ENCODE measurements at regions not wholly inside any gene's neighbourhood (a gene's known extent, or its start where the extent isn't known, plus 50 kb on each side); places are given as distances from the start of the nearest gene placed in this dataset.

GRCh38 chr15:68500363-68501258 lies 68.6 kb upstream of the ITGA11 start:
- DNase-seq (ENCODE audit: low read depth), result no peak

DNA sequence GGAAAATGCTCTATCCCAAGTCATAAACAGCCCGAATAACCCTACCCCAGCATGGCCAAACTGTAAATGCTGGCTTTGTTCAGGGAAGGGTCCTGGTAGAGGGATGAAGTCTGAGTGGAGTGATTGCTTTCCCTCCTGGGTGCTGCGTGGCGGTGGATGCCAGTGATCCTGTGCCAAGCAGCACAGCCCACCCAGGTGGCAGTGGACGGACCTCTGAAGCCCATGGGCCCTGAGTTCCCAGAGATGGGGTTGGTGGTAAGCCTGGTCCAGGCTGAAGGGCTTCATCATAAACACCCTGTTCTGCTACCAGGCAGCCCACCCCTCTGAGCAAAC lies 69.3 kb upstream of the ITGA11 start:
- DNase-seq (ENCODE audit: low read depth), result no peak

- no peak for DNase-seq (ENCODE audit: low read depth)
Observed at GRCh38 chr15:68501616-68502015, 69.7 kb upstream of the ITGA11 start.

DNA sequence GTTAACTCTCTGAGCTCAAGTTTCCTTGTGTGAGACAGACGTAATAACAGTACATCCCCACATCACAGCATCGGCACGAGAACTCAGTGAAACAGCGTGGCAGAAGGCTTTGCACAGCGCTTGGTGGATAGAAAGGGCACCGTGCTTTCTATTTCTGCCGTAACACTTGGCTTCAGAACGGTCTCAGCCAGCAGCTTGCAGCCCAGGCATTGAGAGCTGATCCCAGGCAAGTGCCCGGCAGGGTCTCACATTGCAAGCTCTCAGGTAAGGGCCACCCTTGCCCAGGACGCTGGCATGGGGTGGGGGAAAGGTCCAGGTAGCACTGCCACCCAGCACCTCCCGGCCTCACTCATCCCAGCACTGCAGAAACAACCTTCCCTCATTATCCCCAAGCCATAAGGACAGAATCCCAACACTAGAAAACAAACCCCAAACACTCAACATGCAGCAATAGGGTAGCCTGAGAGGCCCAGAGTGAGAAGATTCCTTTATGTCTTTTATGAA lies 70.5 kb upstream of the ITGA11 start:
- DNase-seq (ENCODE audit: low read depth), result no peak

- no peak for DNase-seq (ENCODE audit: low read depth)
Observed at GRCh38 chr15:68503213-68503612, 71.2 kb upstream of the ITGA11 start.

DNA sequence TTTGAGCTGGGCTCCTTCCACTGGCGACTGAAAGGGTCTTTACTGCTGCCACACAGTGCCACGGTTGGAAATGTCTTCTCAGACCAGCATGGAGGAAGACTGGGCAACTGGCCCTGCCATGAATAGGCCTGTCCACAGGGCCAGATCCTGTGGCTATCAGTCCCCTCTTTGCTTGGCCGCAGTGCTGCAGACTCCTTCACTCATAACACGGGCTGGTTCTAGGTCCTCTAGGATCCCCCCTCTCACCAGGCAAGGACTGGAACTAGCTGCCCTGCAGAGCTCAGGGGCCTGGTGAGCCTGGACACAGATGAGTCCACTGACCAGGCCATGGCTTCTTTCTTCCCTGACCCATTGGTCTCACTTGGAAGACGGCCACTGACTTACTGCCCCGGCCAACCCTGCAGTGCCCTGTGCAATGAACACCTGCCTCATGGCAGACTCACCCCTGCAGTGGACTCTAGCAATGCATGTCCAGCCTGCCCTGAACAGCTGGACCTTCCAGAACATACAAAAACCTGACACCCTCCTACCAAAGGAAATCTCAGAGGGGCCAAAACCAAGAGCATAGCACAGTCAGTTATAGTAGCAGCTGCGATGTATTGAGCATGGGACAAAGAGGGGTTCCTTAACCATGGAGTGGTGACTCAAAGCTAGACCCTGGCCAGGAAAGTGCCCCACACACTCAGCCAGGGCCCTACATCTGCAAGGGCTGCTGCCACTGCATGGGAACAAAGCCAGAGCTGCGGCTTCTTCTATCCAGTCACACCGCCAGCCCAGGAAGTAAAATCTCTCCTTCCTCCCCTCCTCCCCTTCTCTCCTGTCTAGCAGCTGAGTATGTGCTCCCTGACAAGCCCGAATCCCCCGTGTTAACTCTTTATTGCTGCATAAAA lies 72.1 kb upstream of the ITGA11 start:
- peak; percentile 87 for DNase-seq (ENCODE audit: low read depth)

DNA sequence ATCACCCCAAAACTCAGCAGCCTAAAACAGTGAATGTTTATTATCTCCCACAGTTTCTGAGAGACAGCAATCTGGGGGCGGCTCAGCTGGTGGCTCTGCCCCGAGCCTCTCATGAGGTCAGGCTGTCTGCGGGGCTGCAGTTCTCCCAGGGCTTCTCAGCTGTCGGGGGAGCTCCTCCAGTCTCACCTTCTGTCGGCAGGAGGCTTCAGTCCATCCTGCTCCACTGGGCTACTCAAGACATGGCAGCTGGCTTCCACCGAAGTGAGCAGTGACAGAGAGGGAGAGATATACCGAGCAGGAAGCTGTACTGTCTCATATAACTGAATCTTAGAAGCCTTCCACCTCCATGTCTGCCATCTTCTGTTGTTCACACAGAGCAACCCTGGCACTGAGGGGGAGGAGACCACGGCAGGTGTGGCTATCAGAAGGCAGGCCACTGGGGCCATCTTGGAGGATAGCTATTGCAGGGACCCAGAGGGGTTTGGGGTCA lies 72.8 kb upstream of the ITGA11 start:
- DNase-seq (ENCODE audit: low read depth), result peak; percentile 58

GRCh38 chr15:68506071-68506470 lies 72.7 kb upstream of the CORO2B start:
- no peak for DNase-seq (ENCODE audit: low read depth)

- DNase-seq (ENCODE audit: low read depth), result no peak
Observed at GRCh38 chr15:68507447-68507846, 71.3 kb upstream of the CORO2B start.

DNA sequence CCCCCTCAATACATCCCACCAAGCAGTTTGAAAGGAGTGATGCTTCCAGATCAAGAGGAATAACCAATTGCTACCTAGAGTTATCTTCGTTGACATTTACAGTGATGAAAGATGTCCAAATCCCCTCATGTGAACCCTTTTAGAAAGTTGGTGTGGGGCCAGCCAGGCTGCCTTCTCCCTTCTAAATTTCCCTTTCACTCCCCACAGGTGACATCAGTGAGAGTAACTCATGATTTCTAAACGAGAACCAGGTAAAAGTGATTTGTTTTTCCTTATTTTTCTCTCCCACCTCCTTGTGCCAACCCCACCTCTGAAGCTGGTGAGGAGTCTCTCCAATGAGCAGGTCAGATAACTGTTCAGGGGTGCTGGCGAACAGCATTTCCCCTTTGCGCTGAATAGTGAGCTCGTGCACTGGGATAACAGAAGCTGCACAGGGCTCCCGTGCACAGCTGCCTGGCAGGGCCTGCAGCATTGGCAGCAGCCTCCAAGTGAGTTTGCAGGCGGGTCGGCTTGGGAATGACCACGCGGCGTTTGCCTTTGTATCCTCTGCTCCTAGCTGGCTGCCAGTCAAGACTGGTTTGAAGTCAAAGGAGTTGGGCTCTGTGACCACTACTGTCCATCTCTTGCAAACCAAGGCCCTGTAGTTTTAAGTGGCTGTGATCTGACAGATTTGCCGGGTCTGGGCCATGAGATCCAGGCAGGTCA lies 70.2 kb upstream of the CORO2B start:
- DNase-seq (ENCODE audit: low read depth), result no peak

DNA sequence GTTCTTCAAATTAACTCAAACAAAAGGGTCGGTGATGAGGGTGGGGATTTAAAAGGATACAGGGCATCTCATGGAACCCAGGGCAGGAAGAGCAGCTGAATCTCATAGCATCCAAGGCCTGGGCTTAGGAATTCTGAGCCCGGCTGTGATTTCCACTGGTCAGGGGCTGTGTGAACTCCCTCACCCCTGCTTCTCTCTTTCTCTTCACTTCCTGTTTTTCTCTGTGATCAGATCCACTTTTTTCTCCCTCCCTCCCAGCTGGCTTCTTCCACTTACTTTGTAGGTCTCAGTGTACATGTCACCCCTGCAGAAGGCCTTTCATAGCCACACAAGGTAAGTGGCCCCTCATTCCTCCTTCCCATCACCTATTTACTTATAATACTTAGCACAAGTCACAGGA lies 68.2 kb upstream of the CORO2B start:
- no peak for DNase-seq (ENCODE audit: low read depth)

DNA sequence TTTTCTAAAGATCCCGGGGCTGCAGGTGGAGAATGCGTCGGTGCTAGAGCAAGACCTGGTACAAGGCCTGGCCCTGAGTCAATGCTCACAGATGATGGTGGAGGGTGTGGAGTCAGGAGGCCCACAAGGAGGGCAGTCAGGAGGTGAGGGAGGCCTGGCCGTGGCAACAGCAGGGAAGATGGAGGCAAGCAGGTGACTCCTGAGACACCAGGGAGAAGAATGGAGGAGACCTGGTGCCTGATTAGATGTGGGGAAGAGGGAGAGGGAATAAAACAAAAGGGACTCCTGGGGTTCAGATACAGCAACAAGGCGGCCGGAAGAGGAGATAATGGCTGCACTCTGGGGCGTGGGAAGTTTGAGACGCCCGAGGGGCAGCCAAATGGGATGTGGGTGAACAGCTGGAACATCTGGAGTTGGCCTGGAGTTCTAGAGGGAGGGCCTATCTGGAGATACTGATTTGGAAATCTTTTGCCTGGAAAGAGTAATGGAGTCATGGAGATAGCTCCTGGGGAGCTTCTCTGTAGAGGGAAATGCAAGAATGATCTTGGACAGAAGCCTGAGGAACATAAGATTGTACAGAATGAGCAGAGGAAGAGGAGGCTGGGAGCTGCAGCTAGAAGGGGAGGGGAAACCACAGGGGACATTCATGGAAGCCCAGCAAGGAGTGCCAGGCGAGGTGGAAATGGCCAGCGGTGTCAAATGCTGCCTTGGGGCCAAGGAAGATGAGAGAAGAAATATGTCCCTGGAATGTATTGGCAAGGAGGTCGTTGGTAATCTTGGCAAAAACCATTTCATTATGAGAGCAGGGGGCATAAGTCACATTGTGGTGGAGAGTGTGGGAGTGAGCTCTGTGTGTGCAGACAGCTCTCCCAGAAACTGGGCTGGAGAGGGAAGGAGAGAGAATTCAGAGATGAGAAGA lies 67.5 kb upstream of the CORO2B start:
- DNase-seq (ENCODE audit: low read depth), result no peak

DNA sequence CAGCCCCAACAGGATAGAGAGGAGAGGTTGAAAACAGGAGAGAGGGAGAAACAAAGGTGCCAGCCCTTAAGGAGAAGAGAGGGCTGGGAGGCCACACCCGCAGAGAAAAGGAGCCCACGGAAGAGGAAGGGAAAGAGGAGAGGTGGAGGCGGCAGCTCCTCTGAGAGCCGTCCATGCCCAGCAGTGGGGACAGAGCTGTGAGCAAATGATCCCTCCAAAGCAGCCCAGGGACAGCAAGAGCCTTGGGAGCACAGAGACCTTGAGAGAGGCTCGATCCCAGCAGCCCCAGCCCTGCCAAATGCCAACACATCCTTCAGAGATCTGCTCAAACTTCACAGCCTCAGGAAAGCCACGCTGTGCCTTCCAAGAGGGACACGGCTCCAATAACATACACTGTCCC lies 66.7 kb upstream of the CORO2B start:
- DNase-seq (ENCODE audit: low read depth), result no peak

DNA sequence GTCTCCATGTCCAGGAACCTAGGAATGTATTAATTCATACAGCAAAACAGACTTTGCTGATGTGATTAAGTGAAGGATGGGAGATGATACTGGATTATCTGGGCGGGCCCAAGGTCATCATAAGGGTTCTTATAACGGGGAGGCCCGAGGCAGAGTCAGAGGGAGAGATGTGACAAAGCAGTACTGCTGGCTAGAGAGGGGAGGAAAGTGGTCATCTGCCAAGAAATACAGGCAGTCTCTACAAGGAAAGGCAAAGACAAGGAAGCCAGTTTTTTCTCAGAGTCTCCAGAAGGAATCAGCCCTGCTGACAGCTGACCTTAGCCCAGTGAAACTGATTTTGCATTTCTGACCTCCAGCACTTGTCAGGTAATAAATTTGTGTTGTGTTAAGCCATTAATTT lies 66.2 kb upstream of the CORO2B start:
- DNase-seq (ENCODE audit: low read depth), result no peak

DNA sequence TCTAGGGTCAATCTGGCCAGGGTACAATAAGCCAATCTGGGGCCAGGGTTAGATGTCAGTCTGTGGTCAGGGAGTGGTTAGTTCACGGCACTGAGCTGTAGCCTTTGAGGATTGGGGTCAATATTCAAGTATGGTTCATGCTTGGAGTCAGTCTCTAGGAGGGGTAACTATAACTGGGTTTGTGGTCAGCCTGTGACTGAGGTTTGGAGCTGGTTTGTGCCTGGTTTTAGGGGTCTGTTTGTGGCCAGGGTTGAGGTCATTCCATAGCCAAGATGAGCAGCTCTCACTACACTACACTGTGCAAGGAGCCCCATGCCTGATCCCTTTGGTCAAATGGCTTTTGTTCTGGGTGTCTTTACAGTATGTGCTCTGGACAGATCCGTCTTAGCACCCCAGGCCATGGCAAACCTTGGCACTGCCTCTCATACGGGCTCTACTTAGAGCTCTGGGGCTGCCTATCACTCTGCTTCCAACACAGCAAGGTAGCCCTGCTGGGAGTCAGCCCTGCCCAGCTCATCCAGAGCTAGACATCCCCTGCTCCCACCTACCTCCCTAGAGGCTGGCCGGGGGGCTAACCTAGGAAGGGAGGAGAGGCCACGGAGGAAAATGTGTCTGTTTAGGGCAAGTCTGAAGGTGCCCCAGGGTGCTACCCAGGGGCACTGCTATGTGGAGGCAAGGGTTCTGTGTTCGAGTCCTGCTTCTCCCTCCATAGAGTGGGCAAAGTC lies 63.3 kb upstream of the CORO2B start:
- DNase-seq (ENCODE audit: low read depth), result peak; percentile 47

- DNase-seq (ENCODE audit: low read depth), result no peak
Observed at GRCh38 chr15:68517285-68517761, 61.5 kb upstream of the CORO2B start.

GRCh38 chr15:68518046-68518445 lies 60.7 kb upstream of the CORO2B start:
- DNase-seq (ENCODE audit: low read depth), result no peak

DNA sequence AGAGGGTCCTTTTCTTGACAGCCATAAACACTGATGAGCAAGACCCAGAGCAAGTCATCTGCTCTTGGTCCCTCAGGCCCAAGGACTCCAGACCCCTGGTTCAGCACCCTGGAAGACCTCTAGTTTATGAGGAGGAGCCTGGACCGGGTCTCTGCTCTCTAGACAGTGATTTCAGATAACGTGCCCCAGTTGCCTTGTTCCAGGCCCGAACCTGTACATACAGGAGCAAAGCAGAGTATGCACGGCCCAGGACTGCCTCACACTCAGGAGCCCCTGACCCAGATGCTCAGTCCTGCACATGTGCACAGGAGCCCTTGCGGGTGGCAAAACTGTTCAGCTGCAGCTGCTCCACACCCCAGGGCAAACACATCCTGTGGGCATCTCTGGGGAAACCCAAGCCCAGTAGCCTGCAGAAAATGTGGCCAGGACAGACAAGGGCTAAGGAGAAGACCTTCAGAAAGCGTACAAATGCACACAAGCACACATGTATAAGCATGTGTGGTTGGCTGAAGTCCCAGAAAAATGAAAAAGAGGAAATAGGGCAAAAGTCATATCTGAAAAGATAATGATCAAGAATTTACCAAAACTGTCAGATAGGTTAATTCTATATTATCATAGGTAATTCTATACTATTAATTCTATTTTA lies 59.9 kb upstream of the CORO2B start:
- no peak for DNase-seq (ENCODE audit: low read depth)
